ENCODE measurements at regions not wholly inside any gene's neighbourhood (a gene's known extent, or its start where the extent isn't known, plus 50 kb on each side); places are given as distances from the start of the nearest gene placed in this dataset.
"Not testable (repeated sequence)": the region's sequence is repeated elsewhere in the genome, so short reads cannot be mapped to it uniquely, and the experiment has no call there.

DNA sequence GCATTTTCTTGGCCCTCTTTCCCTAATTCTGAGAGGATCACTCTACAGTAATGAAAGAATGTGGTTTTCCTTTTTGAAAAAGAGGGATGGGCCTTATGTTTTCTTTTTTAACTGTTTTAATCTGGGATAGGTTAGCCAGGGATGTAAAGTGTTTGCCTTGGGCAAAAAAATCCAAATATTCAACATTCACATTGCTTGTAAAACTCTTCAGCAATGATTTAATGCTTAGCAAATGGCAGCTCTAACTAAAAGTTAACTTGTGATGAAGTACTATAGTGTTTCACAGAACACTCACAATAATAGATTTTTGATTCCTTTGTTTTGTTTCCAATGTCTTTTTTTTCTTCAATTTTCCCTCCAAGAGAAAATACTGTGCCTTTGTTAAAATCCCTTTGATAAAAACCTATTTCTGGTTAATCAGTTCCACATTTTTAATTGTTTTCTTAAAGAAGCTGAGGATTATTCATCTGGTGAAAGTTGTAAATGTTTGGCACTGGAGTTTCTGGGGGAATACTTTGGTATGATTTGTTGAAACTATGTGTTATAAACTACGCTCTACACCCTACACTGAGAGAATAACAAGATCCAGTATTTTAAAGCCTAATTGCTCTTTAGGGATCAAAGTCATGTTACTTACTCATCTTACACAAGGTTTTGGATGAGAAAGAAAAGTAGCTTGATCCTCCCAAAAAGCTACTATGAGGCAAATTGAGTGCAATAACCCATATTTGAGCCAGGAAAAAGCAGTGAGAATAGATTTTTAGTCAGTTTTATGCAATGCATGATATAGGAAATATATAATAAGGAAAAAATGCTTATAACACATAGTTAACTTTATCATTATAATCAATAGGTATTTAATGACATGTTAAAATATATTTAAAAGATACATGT, 335.8 kb downstream of the EPHA7 start:
- DNase-seq (ENCODE audit: low spot score) = no peak

GRCh38 chr6:93081901-93082300, 337.5 kb downstream of the EPHA7 start:
- no peak for DNase-seq (ENCODE audit: low spot score)

DNA sequence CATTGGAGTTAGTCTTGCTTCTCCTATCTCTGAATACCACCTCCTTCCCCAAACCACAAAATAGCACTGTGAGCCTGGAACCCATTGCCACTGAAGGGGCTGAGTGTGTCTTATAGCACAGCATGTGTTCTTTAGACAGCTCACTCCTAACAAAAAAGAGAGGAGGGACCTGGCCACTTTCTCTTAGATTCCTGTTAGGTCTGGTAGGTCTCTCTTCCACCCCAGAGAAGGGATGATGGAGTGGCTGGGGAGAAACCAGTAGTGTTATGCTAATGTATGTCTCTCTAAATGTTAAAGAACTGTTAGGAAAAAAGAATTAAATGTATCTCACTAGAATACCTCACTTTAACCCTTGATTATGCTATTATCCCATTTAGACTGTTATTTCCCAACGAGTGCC, 340.3 kb downstream of the EPHA7 start:
- no peak for DNase-seq (ENCODE audit: low spot score)

GRCh38 chr6:93073811-93074210, 345.5 kb downstream of the EPHA7 start:
- DNase-seq (ENCODE audit: low spot score) = no peak

- DNase-seq (ENCODE audit: low spot score) = no peak
Observed at GRCh38 chr6:93069856-93070255, 349.5 kb downstream of the EPHA7 start.

GRCh38 chr6:93059911-93060310, 359.4 kb downstream of the EPHA7 start:
- DNase-seq (ENCODE audit: low spot score) = no peak

GRCh38 chr6:93057584-93057983, 361.8 kb downstream of the EPHA7 start:
- DNase-seq (ENCODE audit: low spot score) = no peak

DNA sequence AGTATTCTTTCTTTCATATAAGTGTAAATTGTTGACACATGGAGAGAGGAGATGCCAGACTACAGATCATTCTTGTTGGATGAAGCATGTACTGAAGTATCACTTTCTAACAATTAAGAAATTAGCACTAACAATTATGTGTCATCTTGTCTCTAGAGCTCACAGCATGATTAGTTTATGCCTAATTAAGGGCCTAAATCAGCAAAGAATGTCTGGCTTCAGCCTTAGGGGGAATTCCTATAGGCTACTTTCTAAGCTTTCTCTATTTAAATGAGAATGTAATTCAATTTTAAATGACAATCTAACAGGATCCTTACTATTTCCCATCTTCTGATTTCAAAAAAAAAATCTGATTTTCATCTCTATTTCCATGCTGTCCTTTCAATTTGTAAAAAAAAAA, 371.0 kb downstream of the EPHA7 start:
- no peak for DNase-seq (ENCODE audit: low spot score)

GRCh38 chr6:93047033-93047432, 372.3 kb downstream of the EPHA7 start:
- no peak for DNase-seq (ENCODE audit: low spot score)

- DNase-seq (ENCODE audit: low spot score) = no peak
Observed at GRCh38 chr6:93045156-93045555, 374.2 kb downstream of the EPHA7 start.

DNA sequence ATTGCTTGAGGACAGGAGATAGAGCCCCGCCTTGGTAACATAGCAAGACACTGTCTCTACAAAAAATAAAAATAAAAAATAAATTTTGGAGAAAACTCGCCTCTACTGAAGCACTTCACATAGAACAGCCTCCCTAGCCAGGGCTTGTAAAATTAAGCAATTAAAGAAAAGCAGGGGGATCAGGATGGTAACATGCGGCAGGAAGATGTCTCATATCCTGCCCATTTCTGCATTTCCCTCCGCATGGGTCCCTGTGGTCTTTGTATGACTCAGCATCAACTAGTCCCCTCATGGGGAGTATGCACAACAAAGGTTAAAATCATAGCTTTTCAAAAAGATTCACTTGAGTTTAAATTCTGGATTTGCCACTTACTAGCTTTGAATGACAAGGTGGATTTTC, 379.0 kb downstream of the EPHA7 start:
- DNase-seq (ENCODE audit: low spot score) = no peak

DNA sequence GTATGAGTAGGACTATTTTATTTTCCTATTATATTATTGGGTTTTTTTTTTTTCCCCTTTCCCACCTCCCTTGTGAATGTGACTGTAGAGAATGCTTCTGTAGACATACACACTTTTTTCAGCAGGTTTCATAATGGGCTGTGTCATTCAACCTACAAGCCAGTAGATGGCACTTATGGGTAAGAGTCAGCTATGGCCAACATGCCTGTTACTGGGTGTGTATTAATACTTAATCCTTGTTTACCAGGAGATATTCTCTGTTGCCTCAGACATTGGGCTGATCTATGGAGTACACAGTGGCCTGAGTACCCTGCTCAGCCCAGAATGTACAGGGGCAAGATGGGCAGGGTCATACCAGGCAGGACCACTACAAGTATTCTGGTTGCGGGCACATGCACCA, 382.5 kb downstream of the EPHA7 start:
- no peak for DNase-seq (ENCODE audit: low spot score)

GRCh38 chr6:93035756-93036155, 383.6 kb downstream of the EPHA7 start:
- DNase-seq (ENCODE audit: low spot score) = no peak

GRCh38 chr6:93021235-93021915, 398.0 kb downstream of the EPHA7 start:
- DNase-seq (ENCODE audit: low spot score) = no peak

GRCh38 chr6:93017626-93018025, 401.7 kb downstream of the EPHA7 start:
- no peak for DNase-seq (ENCODE audit: low spot score)

- no peak for DNase-seq (ENCODE audit: low spot score)
Observed at GRCh38 chr6:93017213-93017612, 402.1 kb downstream of the EPHA7 start.

GRCh38 chr6:93013054-93013453, 406.3 kb downstream of the EPHA7 start:
- no peak for DNase-seq (ENCODE audit: low spot score)

DNA sequence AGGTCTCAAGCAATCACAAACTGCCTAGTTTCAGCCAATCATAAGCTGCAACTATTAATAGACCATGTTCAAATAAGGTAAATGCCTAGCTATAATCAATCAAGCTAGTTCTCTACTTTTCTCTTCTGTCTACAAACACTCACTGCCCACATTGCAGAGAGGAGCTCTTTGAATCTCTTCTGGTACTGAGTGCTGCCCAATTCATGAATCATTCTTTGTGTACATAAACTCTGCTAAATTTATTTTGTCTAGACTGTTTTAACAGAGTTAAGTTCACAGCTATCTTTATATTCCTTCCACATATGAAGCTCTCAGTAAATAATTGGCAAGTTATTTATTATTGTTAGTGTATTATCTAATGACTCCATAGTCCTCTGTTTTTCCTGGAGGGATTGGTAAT, 411.0 kb downstream of the EPHA7 start:
- no peak for DNase-seq (ENCODE audit: low spot score)

DNA sequence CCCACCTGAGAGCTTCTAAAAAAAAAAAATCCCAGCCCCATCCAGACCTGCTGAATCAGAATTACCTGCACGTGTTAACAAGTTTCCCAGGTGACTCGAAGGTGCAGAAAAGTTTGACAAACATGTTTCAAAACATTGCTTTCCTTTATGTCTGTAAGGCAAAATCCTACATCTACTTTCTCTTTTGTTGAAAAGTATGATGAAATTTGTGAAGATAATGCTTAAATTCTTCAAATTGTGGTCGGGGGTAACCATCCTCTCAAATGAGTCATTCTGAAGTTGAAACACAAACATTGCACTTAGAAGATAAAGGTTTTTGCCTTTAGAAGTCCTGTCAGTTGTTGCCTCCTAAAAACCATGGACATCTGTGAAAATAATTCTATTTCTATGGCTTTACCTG, 429.7 kb downstream of the EPHA7 start:
- DNase-seq (ENCODE audit: low spot score) = no peak

- no peak for DNase-seq (ENCODE audit: low spot score)
Observed at GRCh38 chr6:92979281-92979680, 440.1 kb downstream of the EPHA7 start.

- no peak for DNase-seq (ENCODE audit: low spot score)
Observed at GRCh38 chr6:92977018-92977417, 442.3 kb downstream of the EPHA7 start.

GRCh38 chr6:92967362-92967761, 452.0 kb downstream of the EPHA7 start:
- DNase-seq (ENCODE audit: low spot score) = no peak

- DNase-seq (ENCODE audit: low spot score) = no peak
Observed at GRCh38 chr6:92962846-92963245, 456.5 kb downstream of the EPHA7 start.

GRCh38 chr6:92952111-92952510, 467.2 kb downstream of the EPHA7 start:
- DNase-seq (ENCODE audit: low spot score) = not testable (repeated sequence)
